GM18505 (cell line): ENCODE measurements at regions not wholly inside any gene's neighbourhood (a gene's known extent, or its start where the extent isn't known, plus 50 kb on each side); places are given as distances from the start of the nearest gene placed in this dataset.

Experiments used
- ATAC-seq: cut with Tn5 transposase; IDR thresholded peaks from one replicate; pipeline ENCODE4 v1.9.1; 2021; ENCODE audit not compliant: unreplicated experiment
- POLR2A ChIP-seq: IDR thresholded peaks from 4 replicates; pipeline ENCODE4 v1.6.1; 2011; ENCODE audit warnings: borderline replicate concordance; ENCODE audit not compliant: insufficient read depth, insufficient read length; ENCODE audit errors: extremely low read depth

GRCh38 chr12:76611533-76611932 lies 52.0 kb upstream of the OSBPL8 start:
- no peak for TF ChIP-seq POLR2A
- ATAC-seq = no peak

GRCh38 chr12:76614364-76614763 lies 54.8 kb upstream of the OSBPL8 start:
- ATAC-seq = no peak
- TF ChIP-seq POLR2A = no peak

GRCh38 chr12:76618031-76618430 lies 58.5 kb upstream of the OSBPL8 start:
- TF ChIP-seq POLR2A = no peak
- ATAC-seq = no peak

- TF ChIP-seq POLR2A = no peak
- peak; percentile 82 for ATAC-seq
Measured at GRCh38 chr12:76621582-76622024, 62.0 kb upstream of the OSBPL8 start.

- ATAC-seq = no peak
- TF ChIP-seq POLR2A = no peak
Measured at GRCh38 chr12:76622351-76622750, 62.8 kb upstream of the OSBPL8 start.

- no peak for TF ChIP-seq POLR2A
Measured at GRCh38 chr12:76622915-76623314, 63.3 kb upstream of the OSBPL8 start.

GRCh38 chr12:76623931-76624330 lies 64.4 kb upstream of the OSBPL8 start:
- TF ChIP-seq POLR2A = no peak
- ATAC-seq = no peak

More at GRCh38 chr12:76622915-76623314, 63.3 kb upstream of the OSBPL8 start:
- no peak for ATAC-seq

GRCh38 chr12:76627346-76628135 lies 68.0 kb upstream of the OSBPL8 start:
- no peak for ATAC-seq
- TF ChIP-seq POLR2A = no peak

GRCh38 chr12:76628745-76629144 lies 69.2 kb upstream of the OSBPL8 start:
- TF ChIP-seq POLR2A = no peak
- ATAC-seq = no peak

- no peak for TF ChIP-seq POLR2A
- no peak for ATAC-seq
Measured at GRCh38 chr12:76631741-76632140, 72.2 kb upstream of the OSBPL8 start.

- TF ChIP-seq POLR2A = no peak
- no peak for ATAC-seq
Measured at GRCh38 chr12:76633415-76633814, 73.8 kb upstream of the OSBPL8 start.

GRCh38 chr12:76634133-76634532 lies 74.6 kb upstream of the OSBPL8 start:
- no peak for TF ChIP-seq POLR2A
- ATAC-seq = no peak

GRCh38 chr12:76636121-76636692 lies 76.6 kb upstream of the OSBPL8 start:
- ATAC-seq = no peak
- TF ChIP-seq POLR2A = no peak

GRCh38 chr12:76637807-76638206 lies 78.2 kb upstream of the OSBPL8 start:
- no peak for ATAC-seq
- no peak for TF ChIP-seq POLR2A

GRCh38 chr12:76639646-76640045 lies 80.1 kb upstream of the OSBPL8 start:
- ATAC-seq = no peak
- no peak for TF ChIP-seq POLR2A

- no peak for TF ChIP-seq POLR2A
- ATAC-seq = no peak
Measured at GRCh38 chr12:76641073-76641472, 81.5 kb upstream of the OSBPL8 start.
